ENCODE measurements at regions not wholly inside any gene's neighbourhood (a gene's known extent, or its start where the extent isn't known, plus 50 kb on each side); places are given as distances from the start of the nearest gene placed in this dataset.

- Mint-ChIP-seq H3K9me3 (peaks cover 0 to 4% (median under 1%) of the 10 kb centered on the region in 8 donors), H3K4me1 (no peaks in the 10 kb centered on the region), H3K4me3 (no peak overlapping the region), H3K27ac (no peak overlapping the region), H3K27me3 (peaks cover 0 to 1% of the 10 kb centered on the region in 2 donors), H3K36me3 (no peaks in the 10 kb centered on the region)
- POLR2A ChIA-PET (ENCODE audit: partially characterized antibody): no interaction called here
- intact Hi-C loops (cut with micrococcal nuclease): no loop called here
- Histone ChIP-seq H3K4me1 (ENCODE audit: insufficient read depth, low read length) (no peaks in the 10 kb centered on the region), H3K27ac (ENCODE audit: low read depth, low read length) (no peak overlapping the region), H3K36me3 (ENCODE audit: insufficient read depth, low read length) (no peaks in the 10 kb centered on the region), H3K4me3 (ENCODE audit: low read length in 2 of 2) (no peak overlapping the region), H3K9me3 (ENCODE audit: control insufficient read depth in 1 of 2, low read length in 2 of 2) (no peaks in the 10 kb centered on the region), H3K27me3 (ENCODE audit: insufficient read depth, low read length) (no peaks in the 10 kb centered on the region)
- DNase-seq: no peak
- CTCF ChIA-PET (ENCODE audit: partially characterized antibody): no interaction called here
Measured at GRCh38 chr9:16076511-16076910, 523.7 kb downstream of the CCDC171 start.

GRCh38 chr9:16082796-16083195 is 530.0 kb downstream of the CCDC171 start:
- no peaks in the 10 kb centered on the region for H3K36me3 ChIP-seq (ENCODE audit: insufficient read depth, low read length)
- DNase-seq: no peak
- Mint-ChIP-seq H3K4me3 (no peak overlapping the region), H3K27me3 (no peaks in the 10 kb centered on the region), H3K4me1 (no peaks in the 10 kb centered on the region), H3K9me3 (peaks cover 0 to 12% (median 5%) of the 10 kb centered on the region in 8 donors), H3K27ac (no peak overlapping the region), H3K36me3 (no peaks in the 10 kb centered on the region)
- H3K4me3 ChIP-seq (ENCODE audit: low read length in 2 of 2): no peak overlapping the region
- intact Hi-C loops (cut with micrococcal nuclease): no loop called here
- ChIA-PET POLR2A (ENCODE audit: partially characterized antibody) (no interaction called here), CTCF (ENCODE audit: partially characterized antibody) (no interaction called here)
- no peak overlapping the region for H3K27ac ChIP-seq (ENCODE audit: low read depth, low read length)
- no peaks in the 10 kb centered on the region for H3K27me3 ChIP-seq (ENCODE audit: insufficient read depth, low read length)
- H3K4me1 ChIP-seq (ENCODE audit: insufficient read depth, low read length): no peaks in the 10 kb centered on the region
- no peaks in the 10 kb centered on the region for H3K9me3 ChIP-seq (ENCODE audit: control insufficient read depth in 1 of 2, low read length in 2 of 2)

GRCh38 chr9:16085167-16085726 is 532.4 kb downstream of the CCDC171 start:
- peaks cover 0 to 14% (median 8%) of the 10 kb centered on the region in 8 donors for H3K9me3 Mint-ChIP-seq
- no peaks in the 10 kb centered on the region for H3K27me3 Mint-ChIP-seq
- Histone ChIP-seq H3K4me3 (ENCODE audit: low read length in 2 of 2) (no peak overlapping the region), H3K36me3 (ENCODE audit: insufficient read depth, low read length) (no peaks in the 10 kb centered on the region), H3K9me3 (ENCODE audit: control insufficient read depth in 1 of 2, low read length in 2 of 2) (no peaks in the 10 kb centered on the region), H3K27me3 (ENCODE audit: insufficient read depth, low read length) (no peaks in the 10 kb centered on the region), H3K27ac (ENCODE audit: low read depth, low read length) (no peak overlapping the region), H3K4me1 (ENCODE audit: insufficient read depth, low read length) (no peaks in the 10 kb centered on the region)
- H3K36me3 Mint-ChIP-seq: no peaks in the 10 kb centered on the region
- intact Hi-C loops (cut with micrococcal nuclease): no loop called here
- POLR2A ChIA-PET (ENCODE audit: partially characterized antibody): no interaction called here
- H3K4me1 Mint-ChIP-seq: no peaks in the 10 kb centered on the region
- H3K4me3 Mint-ChIP-seq: no peak overlapping the region
- CTCF ChIA-PET (ENCODE audit: partially characterized antibody): no interaction called here
- no peak for DNase-seq
- no peak overlapping the region for H3K27ac Mint-ChIP-seq

GRCh38 chr9:16090907-16091629 is 538.2 kb downstream of the CCDC171 start:
- peaks cover 0 to 3% of the 10 kb centered on the region in 2 donors for H3K9me3 ChIP-seq (ENCODE audit: control insufficient read depth in 1 of 2, low read length in 2 of 2)
- ChIA-PET POLR2A (ENCODE audit: partially characterized antibody) (no interaction called here), CTCF (ENCODE audit: partially characterized antibody) (no interaction called here)
- Mint-ChIP-seq H3K27ac (no peak overlapping the region), H3K9me3 (peaks cover 2 to 16% (median 9%) of the 10 kb centered on the region in 8 donors), H3K4me1 (no peaks in the 10 kb centered on the region), H3K27me3 (peaks cover 0 to 2% of the 10 kb centered on the region in 2 donors), H3K4me3 (no peak overlapping the region), H3K36me3 (no peaks in the 10 kb centered on the region)
- H3K27ac ChIP-seq (ENCODE audit: low read depth, low read length): no peak overlapping the region
- intact Hi-C loops (cut with micrococcal nuclease): no loop called here
- no peak overlapping the region for H3K4me3 ChIP-seq (ENCODE audit: low read length in 2 of 2)
- H3K27me3 ChIP-seq (ENCODE audit: insufficient read depth, low read length): no peaks in the 10 kb centered on the region
- H3K36me3 ChIP-seq (ENCODE audit: insufficient read depth, low read length): no peaks in the 10 kb centered on the region
- H3K4me1 ChIP-seq (ENCODE audit: insufficient read depth, low read length): no peaks in the 10 kb centered on the region
- DNase-seq: no peak

- Mint-ChIP-seq H3K4me1 (no peaks in the 10 kb centered on the region), H3K27me3 (peaks cover 0 to 5% of the 10 kb centered on the region in 2 donors), H3K27ac (no peak overlapping the region), H3K9me3 (peaks cover 0 to 16% (median 6%) of the 10 kb centered on the region in 8 donors), H3K4me3 (no peak overlapping the region), H3K36me3 (no peaks in the 10 kb centered on the region)
- Histone ChIP-seq H3K27me3 (ENCODE audit: insufficient read depth, low read length) (no peaks in the 10 kb centered on the region), H3K9me3 (ENCODE audit: control insufficient read depth in 1 of 2, low read length in 2 of 2) (peaks cover 0 to 3% of the 10 kb centered on the region in 2 donors), H3K4me3 (ENCODE audit: low read length in 2 of 2) (no peak overlapping the region), H3K27ac (ENCODE audit: low read depth, low read length) (no peak overlapping the region), H3K36me3 (ENCODE audit: insufficient read depth, low read length) (no peaks in the 10 kb centered on the region), H3K4me1 (ENCODE audit: insufficient read depth, low read length) (no peaks in the 10 kb centered on the region)
- DNase-seq: no peak
- CTCF ChIA-PET (ENCODE audit: partially characterized antibody): no interaction called here
- POLR2A ChIA-PET (ENCODE audit: partially characterized antibody): no interaction called here
- intact Hi-C loops (cut with micrococcal nuclease): no loop called here
Measured at GRCh38 chr9:16092142-16093091, 539.6 kb downstream of the CCDC171 start.

- H3K27ac Mint-ChIP-seq: no peak overlapping the region
- POLR2A ChIA-PET (ENCODE audit: partially characterized antibody): no interaction called here
- Histone ChIP-seq H3K9me3 (ENCODE audit: control insufficient read depth in 1 of 2, low read length in 2 of 2) (peaks cover 0 to 3% of the 10 kb centered on the region in 2 donors), H3K36me3 (ENCODE audit: insufficient read depth, low read length) (no peaks in the 10 kb centered on the region), H3K27me3 (ENCODE audit: insufficient read depth, low read length) (no peaks in the 10 kb centered on the region), H3K27ac (ENCODE audit: low read depth, low read length) (no peak overlapping the region), H3K4me3 (ENCODE audit: low read length in 2 of 2) (no peak overlapping the region), H3K4me1 (ENCODE audit: insufficient read depth, low read length) (no peaks in the 10 kb centered on the region)
- no peaks in the 10 kb centered on the region for H3K4me1 Mint-ChIP-seq
- CTCF ChIA-PET (ENCODE audit: partially characterized antibody): no interaction called here
- H3K36me3 Mint-ChIP-seq: no peaks in the 10 kb centered on the region
- no peak for DNase-seq
- peaks cover 0 to 5% of the 10 kb centered on the region in 2 donors for H3K27me3 Mint-ChIP-seq
- H3K4me3 Mint-ChIP-seq: no peak overlapping the region
- intact Hi-C loops (cut with micrococcal nuclease): no loop called here
- H3K9me3 Mint-ChIP-seq: peaks cover 0 to 5% (median under 1%) of the 10 kb centered on the region in 8 donors
Measured at GRCh38 chr9:16098306-16098705, 545.5 kb downstream of the CCDC171 start.

GRCh38 chr9:16099732-16100536 is 547.1 kb downstream of the CCDC171 start:
- H3K36me3 Mint-ChIP-seq: no peaks in the 10 kb centered on the region
- no peaks in the 10 kb centered on the region for H3K4me1 ChIP-seq (ENCODE audit: insufficient read depth, low read length)
- no peak overlapping the region for H3K27ac ChIP-seq (ENCODE audit: low read depth, low read length)
- no peaks in the 10 kb centered on the region for H3K27me3 ChIP-seq (ENCODE audit: insufficient read depth, low read length)
- peaks cover 0 to 5% (median under 1%) of the 10 kb centered on the region in 8 donors for H3K9me3 Mint-ChIP-seq
- H3K4me3 Mint-ChIP-seq: no peak overlapping the region
- no peak overlapping the region for H3K27ac Mint-ChIP-seq
- no peak for DNase-seq
- H3K27me3 Mint-ChIP-seq: peaks cover 0 to 3% of the 10 kb centered on the region in 2 donors
- no peaks in the 10 kb centered on the region for H3K9me3 ChIP-seq (ENCODE audit: control insufficient read depth in 1 of 2, low read length in 2 of 2)
- no peaks in the 10 kb centered on the region for H3K36me3 ChIP-seq (ENCODE audit: insufficient read depth, low read length)
- ChIA-PET POLR2A (ENCODE audit: partially characterized antibody) (no interaction called here), CTCF (ENCODE audit: partially characterized antibody) (no interaction called here)
- intact Hi-C loops (cut with micrococcal nuclease): no loop called here
- H3K4me3 ChIP-seq (ENCODE audit: low read length in 2 of 2): no peak overlapping the region
- no peaks in the 10 kb centered on the region for H3K4me1 Mint-ChIP-seq
